ENCODE measurements at regions not wholly inside any gene's neighbourhood (a gene's known extent, or its start where the extent isn't known, plus 50 kb on each side); places are given as distances from the start of the nearest gene placed in this dataset.

- in situ Hi-C loops (cut with MboI; ENCODE audit: low pct_unique_long_range_greater_than_20kb, low sequenced_read_pairs): no loop called here
- no peak for DNase-seq
These were observed 239.0 kb upstream of the MMADHC start for GRCh38 chr2:149826471-149827125.

- in situ Hi-C loops (cut with MboI; ENCODE audit: low pct_unique_long_range_greater_than_20kb, low sequenced_read_pairs): no loop called here
- DNase-seq: no peak
These were observed 237.9 kb upstream of the MMADHC start for GRCh38 chr2:149825473-149825872.

GRCh38 chr2:149824136-149824535 lies 236.6 kb upstream of the MMADHC start:
- no peak for DNase-seq
- in situ Hi-C loops (cut with MboI; ENCODE audit: low pct_unique_long_range_greater_than_20kb, low sequenced_read_pairs): no loop called here

GRCh38 chr2:149819356-149819957 lies 231.9 kb upstream of the MMADHC start:
- no peak for DNase-seq

GRCh38 chr2:149816756-149817551 lies 229.4 kb upstream of the MMADHC start:
- in situ Hi-C loops (cut with MboI; ENCODE audit: low pct_unique_long_range_greater_than_20kb, low sequenced_read_pairs): no loop called here
- no peak for DNase-seq

More at GRCh38 chr2:149819356-149819957, 231.9 kb upstream of the MMADHC start:
- in situ Hi-C loops (cut with MboI; ENCODE audit: low pct_unique_long_range_greater_than_20kb, low sequenced_read_pairs): no loop called here

GRCh38 chr2:149815941-149816340 lies 228.4 kb upstream of the MMADHC start:
- no peak for DNase-seq
- in situ Hi-C loops (cut with MboI; ENCODE audit: low pct_unique_long_range_greater_than_20kb, low sequenced_read_pairs): no loop called here

- DNase-seq: no peak
- in situ Hi-C loops (cut with MboI; ENCODE audit: low pct_unique_long_range_greater_than_20kb, low sequenced_read_pairs): no loop called here
These were observed 227.3 kb upstream of the MMADHC start for GRCh38 chr2:149814901-149815300.

- in situ Hi-C loops (cut with MboI; ENCODE audit: low pct_unique_long_range_greater_than_20kb, low sequenced_read_pairs): no loop called here
- no peak for DNase-seq
These were observed 226.5 kb upstream of the MMADHC start for GRCh38 chr2:149814049-149814448.

- in situ Hi-C loops (cut with MboI; ENCODE audit: low pct_unique_long_range_greater_than_20kb, low sequenced_read_pairs): no loop called here
- DNase-seq: peak; percentile 21
These were observed 221.0 kb upstream of the MMADHC start for GRCh38 chr2:149808556-149808955.

- in situ Hi-C loops (cut with MboI; ENCODE audit: low pct_unique_long_range_greater_than_20kb, low sequenced_read_pairs): no loop called here
These were observed 219.1 kb upstream of the MMADHC start for GRCh38 chr2:149806651-149807050.

GRCh38 chr2:149800624-149801542 lies 213.3 kb upstream of the MMADHC start:
- in situ Hi-C loops (cut with MboI; ENCODE audit: low pct_unique_long_range_greater_than_20kb, low sequenced_read_pairs): no loop called here
- DNase-seq: no peak

More at GRCh38 chr2:149806651-149807050, 219.1 kb upstream of the MMADHC start:
- no peak for DNase-seq

- no peak for DNase-seq
- in situ Hi-C loops (cut with MboI; ENCODE audit: low pct_unique_long_range_greater_than_20kb, low sequenced_read_pairs): no loop called here
These were observed 211.6 kb upstream of the MMADHC start for GRCh38 chr2:149799013-149799705.

GRCh38 chr2:149797030-149797429 lies 209.5 kb upstream of the MMADHC start:
- in situ Hi-C loops (cut with MboI; ENCODE audit: low pct_unique_long_range_greater_than_20kb, low sequenced_read_pairs): no loop called here
- DNase-seq: no peak

GRCh38 chr2:149789549-149789948 lies 202.0 kb upstream of the MMADHC start:
- in situ Hi-C loops (cut with MboI; ENCODE audit: low pct_unique_long_range_greater_than_20kb, low sequenced_read_pairs): no loop called here
- DNase-seq: no peak

- DNase-seq: no peak
- in situ Hi-C loops (cut with MboI; ENCODE audit: low pct_unique_long_range_greater_than_20kb, low sequenced_read_pairs): no loop called here
These were observed 199.6 kb upstream of the MMADHC start for GRCh38 chr2:149787206-149787605.

GRCh38 chr2:149783284-149783683 lies 195.7 kb upstream of the MMADHC start:
- DNase-seq: no peak
- in situ Hi-C loops (cut with MboI; ENCODE audit: low pct_unique_long_range_greater_than_20kb, low sequenced_read_pairs): no loop called here

- DNase-seq: no peak
- in situ Hi-C loops (cut with MboI; ENCODE audit: low pct_unique_long_range_greater_than_20kb, low sequenced_read_pairs): no loop called here
These were observed 195.0 kb upstream of the MMADHC start for GRCh38 chr2:149782572-149782971.

GRCh38 chr2:149781263-149781808 lies 193.8 kb upstream of the MMADHC start:
- in situ Hi-C loops (cut with MboI; ENCODE audit: low pct_unique_long_range_greater_than_20kb, low sequenced_read_pairs): no loop called here
- no peak for DNase-seq

Measured in KBM-7 (cell line).